A673 (cell line): ENCODE measurements at regions not wholly inside any gene's neighbourhood (a gene's known extent, or its start where the extent isn't known, plus 50 kb on each side); places are given as distances from the start of the nearest gene placed in this dataset.
A peak's percentile ranks its signal among the peaks of the same experiment; 100 is the strongest.

ENCODE experiments used
- BruUV-seq: library from RNA; stranded (reverse); fragments of 400-500 nt; replicated peaks from 2 replicates; lab custom pipeline; 2021; lab: Mats Ljungman, UMichigan
- CTCF ChIA-PET: fragments of 300-600 bp; sonication (Branson Sonifier 250); formaldehyde crosslinking; loops from one replicate; lab custom pipeline; 2022; ENCODE audit warnings: antibody characterized with exemption; lab: Charles Lee
- POLR2A ChIA-PET: fragments of 300-600 bp; sonication (Branson Sonifier 250); formaldehyde crosslinking; loops from one replicate; lab custom pipeline; 2022; ENCODE audit warnings: antibody characterized with exemption; ENCODE audit not compliant: low non-redundant PET; lab: Charles Lee
- DNase-seq: peaks from one replicate; pipeline ENCODE4 v3.0.0-alpha.2; 2015; ENCODE audit warnings: low spot score
- H3K27ac ChIP-seq: fragments of 200-600 bp; sonication (generic); 2 replicates; pipeline ENCODE4 v1.5.1; 2016; ENCODE audit warnings: mixed run types, low read depth, mild to moderate bottlenecking, mixed read lengths, antibody characterized with exemption, low read length; ENCODE audit not compliant: poor library complexity, severe bottlenecking
- H3K27me3 ChIP-seq: fragments of 200-600 bp; sonication (generic); replicated peaks from 2 replicates; pipeline ENCODE4 v1.6.1; 2017; ENCODE audit warnings: mixed run types, low read depth, mild to moderate bottlenecking, mixed read lengths, antibody characterized with exemption, low read length; ENCODE audit not compliant: insufficient read depth, poor library complexity
- H3K36me3 ChIP-seq: fragments of 200-600 bp; sonication (generic); 2 replicates; pipeline ENCODE4 v1.6.1; 2016; ENCODE audit warnings: mixed run types, mild to moderate bottlenecking, mixed read lengths, antibody characterized with exemption, low read length; ENCODE audit not compliant: insufficient read depth, poor library complexity, severe bottlenecking
- H3K4me1 ChIP-seq: fragments of 200-600 bp; sonication (generic); 2 replicates; pipeline ENCODE4 v1.6.1; 2017; ENCODE audit warnings: mixed run types, mild to moderate bottlenecking, mixed read lengths, antibody characterized with exemption, low read length; ENCODE audit not compliant: insufficient read depth, poor library complexity, severe bottlenecking
- H3K4me3 ChIP-seq: fragments of 200-600 bp; sonication (generic); 2 replicates; pipeline ENCODE4 v1.5.1; 2016; ENCODE audit warnings: low read depth, mixed run types, mild to moderate bottlenecking, mixed read lengths, low read length; ENCODE audit not compliant: poor library complexity, severe bottlenecking
- H3K9me3 ChIP-seq: fragments of 200-600 bp; sonication (generic); 2 replicates; pipeline ENCODE4 v1.6.1; 2016; ENCODE audit warnings: mixed run types, low read depth, mild to moderate bottlenecking, mixed read lengths, antibody characterized with exemption, low read length; ENCODE audit not compliant: poor library complexity, severe bottlenecking
- EZH2 ChIP-seq: fragments of 200-600 bp; sonication (generic); IDR thresholded peaks from 2 replicates; pipeline ENCODE4 v1.6.1; 2017; ENCODE audit warnings: borderline replicate concordance, low read depth, mild to moderate bottlenecking, mixed read lengths, antibody characterized with exemption, low read length; ENCODE audit not compliant: poor library complexity, severe bottlenecking
- intact Hi-C: fragments of 100-400 bp; cut with micrococcal nuclease; formaldehyde crosslinking; loops from one replicate; pipeline ENCODE4 v1.10.0; 2022; ENCODE audit not compliant: unreplicated experiment
- TF ChIP-seq, protein P1 (sequence below): fragments of 300-800, 200-600 bp; sonication (generic); conservative IDR thresholded peaks from 2 replicates; pipeline ENCODE4 v1.5.1; 2017; ENCODE audit warnings: low read depth, mild to moderate bottlenecking, antibody characterized with exemption, low read length, moderate library complexity, mixed read lengths

DNA sequence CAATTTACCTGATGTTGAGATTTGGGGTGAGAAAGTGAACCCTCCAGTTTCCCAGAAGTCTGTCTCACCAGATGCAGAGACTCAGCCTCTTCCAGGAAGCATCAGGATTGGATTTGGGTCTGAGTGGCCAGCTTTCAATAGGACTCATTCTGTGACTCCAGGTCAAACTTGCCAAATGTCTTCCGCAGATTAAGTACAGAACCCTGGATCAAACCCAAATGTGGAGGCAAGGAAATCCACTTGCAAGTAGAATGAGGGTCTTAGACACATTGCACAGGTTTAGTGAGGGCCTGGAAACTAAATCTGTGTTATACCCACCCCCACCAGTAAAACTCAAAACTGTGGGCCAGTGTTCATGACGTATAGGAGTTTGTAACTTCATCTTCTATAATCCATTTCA lies 372.2 kb upstream of the MGMT start:
- peaks cover 40% of the 10 kb centered on the region for H3K4me1 ChIP-seq
- ChIA-PET CTCF (no interaction called here), POLR2A (no interaction called here)
- no peaks in the 10 kb centered on the region for H3K27me3 ChIP-seq
- BruUV-seq: no TSS peak
- no peaks in the 10 kb centered on the region for H3K9me3 ChIP-seq
- TF ChIP-seq, protein P1, sequence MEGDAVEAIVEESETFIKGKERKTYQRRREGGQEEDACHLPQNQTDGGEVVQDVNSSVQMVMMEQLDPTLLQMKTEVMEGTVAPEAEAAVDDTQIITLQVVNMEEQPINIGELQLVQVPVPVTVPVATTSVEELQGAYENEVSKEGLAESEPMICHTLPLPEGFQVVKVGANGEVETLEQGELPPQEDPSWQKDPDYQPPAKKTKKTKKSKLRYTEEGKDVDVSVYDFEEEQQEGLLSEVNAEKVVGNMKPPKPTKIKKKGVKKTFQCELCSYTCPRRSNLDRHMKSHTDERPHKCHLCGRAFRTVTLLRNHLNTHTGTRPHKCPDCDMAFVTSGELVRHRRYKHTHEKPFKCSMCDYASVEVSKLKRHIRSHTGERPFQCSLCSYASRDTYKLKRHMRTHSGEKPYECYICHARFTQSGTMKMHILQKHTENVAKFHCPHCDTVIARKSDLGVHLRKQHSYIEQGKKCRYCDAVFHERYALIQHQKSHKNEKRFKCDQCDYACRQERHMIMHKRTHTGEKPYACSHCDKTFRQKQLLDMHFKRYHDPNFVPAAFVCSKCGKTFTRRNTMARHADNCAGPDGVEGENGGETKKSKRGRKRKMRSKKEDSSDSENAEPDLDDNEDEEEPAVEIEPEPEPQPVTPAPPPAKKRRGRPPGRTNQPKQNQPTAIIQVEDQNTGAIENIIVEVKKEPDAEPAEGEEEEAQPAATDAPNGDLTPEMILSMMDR: no peak
- no peak for DNase-seq
- peak overlapping the region; percentile 70 for H3K27ac ChIP-seq
- intact Hi-C loops: no loop called here
- H3K36me3 ChIP-seq: no peaks in the 10 kb centered on the region
- no peak overlapping the region for H3K4me3 ChIP-seq

DNA sequence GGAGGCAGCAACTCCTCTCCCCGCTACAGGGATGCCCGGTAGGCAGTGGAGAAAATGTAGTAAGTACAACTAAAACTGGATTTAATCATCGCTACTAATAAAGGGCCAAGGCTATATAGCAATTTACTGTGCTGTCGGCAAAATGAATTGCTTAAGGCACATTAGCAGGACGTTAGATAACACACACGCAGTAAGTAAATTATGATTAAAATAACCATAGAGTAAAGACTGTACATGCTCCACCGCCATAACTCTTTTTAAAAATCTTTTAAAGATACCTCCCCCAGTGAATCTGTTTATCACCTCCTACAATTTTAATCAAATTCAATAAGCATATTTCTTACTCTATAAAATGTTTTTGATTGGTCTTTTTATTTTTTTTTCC lies 371.4 kb upstream of the MGMT start:
- H3K4me1 ChIP-seq: peaks cover 40% of the 10 kb centered on the region
- no peak for DNase-seq
- no TSS peak for BruUV-seq
- H3K9me3 ChIP-seq: no peaks in the 10 kb centered on the region
- H3K4me3 ChIP-seq: no peak overlapping the region
- no peaks in the 10 kb centered on the region for H3K36me3 ChIP-seq
- H3K27ac ChIP-seq: peak overlapping the region; percentile 70
- no peaks in the 10 kb centered on the region for H3K27me3 ChIP-seq
- ChIA-PET CTCF (no interaction called here), POLR2A (no interaction called here)
- TF ChIP-seq, protein P1: no peak
- no peak for TF ChIP-seq EZH2
- intact Hi-C loops: no loop called here

DNA sequence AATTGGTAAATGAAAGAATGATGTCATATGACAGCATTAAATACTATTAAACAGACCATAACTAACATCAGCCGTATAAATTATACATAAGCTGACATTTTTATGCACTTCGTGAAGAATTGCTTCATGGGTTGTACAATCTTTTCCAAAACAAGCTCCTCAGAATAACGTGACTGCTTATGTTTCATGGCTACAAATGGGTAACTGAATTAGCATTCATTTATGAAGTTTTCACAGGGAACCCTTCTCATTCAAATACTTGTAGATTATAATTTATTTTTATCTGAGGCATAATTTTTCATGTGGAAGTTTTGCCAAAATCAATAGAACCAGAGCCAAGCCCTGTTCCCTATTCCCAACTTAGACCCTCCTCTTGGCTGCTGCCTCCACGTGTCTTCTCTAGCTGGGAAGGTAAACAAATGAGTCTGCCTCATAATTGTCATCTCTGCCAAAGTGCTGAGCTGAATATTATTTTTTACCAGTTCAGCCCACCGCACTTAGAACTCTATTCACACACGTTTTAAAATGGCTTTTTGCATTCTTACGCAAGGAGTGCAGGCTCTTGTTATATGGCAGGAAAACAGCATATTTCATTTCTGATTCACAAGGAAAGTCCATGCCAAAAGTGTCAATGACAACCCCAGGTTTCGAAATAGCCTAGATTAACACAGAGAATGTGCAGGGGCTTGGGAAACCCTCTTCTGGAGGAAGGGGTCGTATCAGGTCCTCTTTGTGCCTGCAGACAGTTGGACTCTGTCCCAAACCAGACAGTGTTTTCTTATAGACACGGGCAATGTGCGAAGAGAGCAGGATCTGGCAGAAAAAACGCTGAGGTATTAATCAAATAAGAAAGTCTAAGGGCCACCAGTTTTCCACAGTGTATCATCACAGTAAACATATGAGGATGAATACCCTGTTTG lies 370.7 kb upstream of the MGMT start:
- intact Hi-C loops: no loop called here
- POLR2A ChIA-PET: interaction anchor here (0.6 kb wide), 1 partner anchor 197 kb away, joined by 3 read pairs; no protein-coding TSS in a partner anchor
- Histone ChIP-seq H3K4me1 (peaks cover 45% of the 10 kb centered on the region), H3K9me3 (no peaks in the 10 kb centered on the region), H3K4me3 (no peak overlapping the region), H3K36me3 (no peaks in the 10 kb centered on the region), H3K27ac (peak overlapping the region; percentile 70), H3K27me3 (no peaks in the 10 kb centered on the region)
- CTCF ChIA-PET: no interaction called here
- BruUV-seq: no TSS peak
- no peak for TF ChIP-seq EZH2
- TF ChIP-seq, protein P1: no peak
- DNase-seq: peak; percentile 60
